ENCODE measurements at regions not wholly inside any gene's neighbourhood (a gene's known extent, or its start where the extent isn't known, plus 50 kb on each side); places are given as distances from the start of the nearest gene placed in this dataset.

DNA sequence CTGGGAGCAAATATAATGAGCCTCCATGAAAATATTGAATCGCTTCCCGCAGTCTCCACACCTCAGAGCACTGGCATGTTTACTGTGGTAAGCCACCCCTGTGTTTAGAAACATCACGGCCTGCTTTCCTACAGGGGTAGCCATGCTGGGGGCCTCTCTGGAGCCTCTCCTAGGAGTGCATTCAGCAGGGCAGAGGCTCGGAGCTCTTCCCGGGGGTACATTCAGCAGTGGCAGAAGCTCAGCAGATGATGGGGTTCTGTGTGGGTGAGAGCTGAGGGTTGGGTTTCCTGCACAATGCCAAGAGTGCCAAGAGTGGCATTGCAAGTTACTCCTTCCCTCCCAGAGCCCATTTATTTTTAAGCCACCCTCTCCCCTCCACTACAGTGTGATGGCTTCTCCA is 386.6 kb downstream of the SEC14L1 start:
- TF ChIP-seq, protein P1, sequence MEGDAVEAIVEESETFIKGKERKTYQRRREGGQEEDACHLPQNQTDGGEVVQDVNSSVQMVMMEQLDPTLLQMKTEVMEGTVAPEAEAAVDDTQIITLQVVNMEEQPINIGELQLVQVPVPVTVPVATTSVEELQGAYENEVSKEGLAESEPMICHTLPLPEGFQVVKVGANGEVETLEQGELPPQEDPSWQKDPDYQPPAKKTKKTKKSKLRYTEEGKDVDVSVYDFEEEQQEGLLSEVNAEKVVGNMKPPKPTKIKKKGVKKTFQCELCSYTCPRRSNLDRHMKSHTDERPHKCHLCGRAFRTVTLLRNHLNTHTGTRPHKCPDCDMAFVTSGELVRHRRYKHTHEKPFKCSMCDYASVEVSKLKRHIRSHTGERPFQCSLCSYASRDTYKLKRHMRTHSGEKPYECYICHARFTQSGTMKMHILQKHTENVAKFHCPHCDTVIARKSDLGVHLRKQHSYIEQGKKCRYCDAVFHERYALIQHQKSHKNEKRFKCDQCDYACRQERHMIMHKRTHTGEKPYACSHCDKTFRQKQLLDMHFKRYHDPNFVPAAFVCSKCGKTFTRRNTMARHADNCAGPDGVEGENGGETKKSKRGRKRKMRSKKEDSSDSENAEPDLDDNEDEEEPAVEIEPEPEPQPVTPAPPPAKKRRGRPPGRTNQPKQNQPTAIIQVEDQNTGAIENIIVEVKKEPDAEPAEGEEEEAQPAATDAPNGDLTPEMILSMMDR (IDR thresholded peaks at IDR 0.05; ENCODE audit: extremely low read depth, low read depth, low read length) = no peak
- Histone ChIP-seq H4K20me1 (ENCODE audit: insufficient read depth, low read length) (no peaks in the 10 kb centered on the region), H3K9me3 (ENCODE audit: low read depth, low read length) (no peaks in the 10 kb centered on the region), H3K4me3 (ENCODE audit: insufficient read depth, low read length) (no peak overlapping the region), H2AFZ (ENCODE audit: low read length) (peak overlapping the region; percentile 35), H3K79me2 (ENCODE audit: insufficient read depth, low read length) (no peaks in the 10 kb centered on the region), H3K27ac (ENCODE audit: low read depth, low read length) (no peak overlapping the region), H3K27me3 (ENCODE audit: insufficient read depth, low read length) (peaks cover 29% of the 10 kb centered on the region), H3K36me3 (ENCODE audit: insufficient read depth, low read length) (no peaks in the 10 kb centered on the region), H3K4me1 (ENCODE audit: insufficient read depth, low read length) (peaks cover 3% of the 10 kb centered on the region), H3K4me2 (ENCODE audit: insufficient read depth, low read length) (peak overlapping the region; percentile 39)
- no peak for DNase-seq (ENCODE audit: insufficient read length, low spot score, missing footprints)

DNA sequence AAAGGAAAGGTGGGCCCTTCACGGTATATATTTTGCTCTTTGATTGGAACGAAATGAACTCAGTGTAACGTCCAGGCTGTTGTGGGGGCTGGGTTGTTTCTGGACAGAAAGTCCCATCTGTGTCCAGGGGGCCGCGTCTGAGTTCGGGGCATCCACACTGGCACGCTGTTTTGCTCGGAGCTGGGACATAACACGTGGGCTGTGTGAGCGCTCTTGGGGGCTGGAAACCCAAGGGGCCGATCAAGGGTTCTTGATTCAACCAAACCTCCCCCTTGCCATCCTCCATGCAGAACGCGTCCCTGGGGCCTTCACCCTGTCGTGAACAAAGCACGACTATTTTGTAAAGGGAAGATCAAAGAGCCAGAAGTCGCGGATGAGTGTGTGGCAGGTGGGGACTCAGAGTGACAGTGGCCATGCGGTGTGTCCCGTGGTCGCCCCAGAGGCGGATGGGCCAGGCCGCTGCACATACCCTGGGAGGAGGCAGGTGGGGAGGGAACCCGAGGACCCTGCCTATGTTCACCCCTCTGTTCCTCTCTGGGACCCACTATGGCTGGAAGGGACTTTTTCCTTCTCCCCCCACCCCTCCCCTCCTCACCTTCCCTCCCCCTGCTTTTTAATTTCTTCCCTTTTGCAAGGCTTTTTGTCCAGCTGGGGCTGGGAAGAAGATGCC is 387.2 kb downstream of the SEC14L1 start:
- H3K4me2 ChIP-seq (ENCODE audit: insufficient read depth, low read length) = peak overlapping the region; percentile 51
- peaks cover 3% of the 10 kb centered on the region for H3K4me1 ChIP-seq (ENCODE audit: insufficient read depth, low read length)
- H3K27ac ChIP-seq (ENCODE audit: low read depth, low read length) = no peak overlapping the region
- DNase-seq (ENCODE audit: insufficient read length, low spot score, missing footprints) = peak; percentile 71
- TF ChIP-seq, protein P1 (IDR thresholded peaks at IDR 0.05; ENCODE audit: extremely low read depth, low read depth, low read length) = no peak
- no peaks in the 10 kb centered on the region for H3K79me2 ChIP-seq (ENCODE audit: insufficient read depth, low read length)
- peaks cover 29% of the 10 kb centered on the region for H3K27me3 ChIP-seq (ENCODE audit: insufficient read depth, low read length)
- no peak overlapping the region for H2AFZ ChIP-seq (ENCODE audit: low read length)
- H4K20me1 ChIP-seq (ENCODE audit: insufficient read depth, low read length) = no peaks in the 10 kb centered on the region
- no peaks in the 10 kb centered on the region for H3K9me3 ChIP-seq (ENCODE audit: low read depth, low read length)
- H3K36me3 ChIP-seq (ENCODE audit: insufficient read depth, low read length) = no peaks in the 10 kb centered on the region
- H3K4me3 ChIP-seq (ENCODE audit: insufficient read depth, low read length) = peak overlapping the region; percentile 53

DNA sequence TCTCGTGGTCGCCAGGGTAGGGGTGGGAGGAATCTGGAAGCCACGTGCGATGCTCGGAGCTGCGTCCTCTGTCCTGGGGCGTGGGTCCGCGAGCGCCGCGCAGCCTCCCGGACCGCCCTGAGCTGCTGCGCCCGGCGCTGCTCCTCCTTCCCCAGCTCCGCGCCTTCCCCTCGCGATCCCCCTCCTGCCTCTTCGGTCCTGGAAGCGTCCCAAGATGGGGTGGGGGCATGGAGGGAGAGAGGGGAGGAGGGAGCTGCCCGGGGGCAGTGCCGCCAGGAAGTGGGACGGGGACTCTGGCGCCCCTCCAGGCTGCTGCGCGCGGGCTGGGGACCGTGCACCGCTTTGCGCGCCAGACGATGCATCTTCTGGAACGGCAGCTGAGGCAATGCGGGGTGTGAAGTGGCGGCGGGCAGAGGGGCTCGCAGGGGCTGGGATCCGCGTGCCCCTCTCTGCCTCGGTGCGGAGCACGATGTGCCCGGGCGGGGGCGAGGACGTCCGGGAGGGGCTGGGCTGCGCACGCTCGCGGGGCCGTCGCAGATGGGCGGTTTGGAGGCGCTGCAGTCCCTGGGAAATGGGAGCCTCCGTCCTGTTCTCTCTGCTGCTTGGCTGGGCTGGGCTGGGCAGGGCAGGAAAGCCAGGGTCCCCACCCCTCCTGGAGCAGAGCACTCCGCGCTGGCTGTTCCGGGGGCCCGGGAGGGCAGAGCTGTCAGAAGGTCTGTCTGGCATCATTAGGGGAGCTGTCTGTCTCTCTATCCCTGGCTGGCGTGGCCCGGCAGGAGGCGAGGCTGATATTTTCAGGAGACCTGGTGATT is 388.0 kb downstream of the SEC14L1 start:
- H3K9me3 ChIP-seq (ENCODE audit: low read depth, low read length) = no peaks in the 10 kb centered on the region
- H4K20me1 ChIP-seq (ENCODE audit: insufficient read depth, low read length) = no peaks in the 10 kb centered on the region
- H3K27ac ChIP-seq (ENCODE audit: low read depth, low read length) = no peak overlapping the region
- no peak overlapping the region for H2AFZ ChIP-seq (ENCODE audit: low read length)
- peaks cover 29% of the 10 kb centered on the region for H3K27me3 ChIP-seq (ENCODE audit: insufficient read depth, low read length)
- TF ChIP-seq, protein P1 (IDR thresholded peaks at IDR 0.05; ENCODE audit: extremely low read depth, low read depth, low read length) = no peak
- DNase-seq (ENCODE audit: insufficient read length, low spot score, missing footprints) = peak; percentile 82
- H3K4me3 ChIP-seq (ENCODE audit: insufficient read depth, low read length) = peak overlapping the region; percentile 53
- H3K79me2 ChIP-seq (ENCODE audit: insufficient read depth, low read length) = no peaks in the 10 kb centered on the region
- peaks cover 3% of the 10 kb centered on the region for H3K4me1 ChIP-seq (ENCODE audit: insufficient read depth, low read length)
- peak overlapping the region; percentile 51 for H3K4me2 ChIP-seq (ENCODE audit: insufficient read depth, low read length)
- H3K36me3 ChIP-seq (ENCODE audit: insufficient read depth, low read length) = no peaks in the 10 kb centered on the region

DNA sequence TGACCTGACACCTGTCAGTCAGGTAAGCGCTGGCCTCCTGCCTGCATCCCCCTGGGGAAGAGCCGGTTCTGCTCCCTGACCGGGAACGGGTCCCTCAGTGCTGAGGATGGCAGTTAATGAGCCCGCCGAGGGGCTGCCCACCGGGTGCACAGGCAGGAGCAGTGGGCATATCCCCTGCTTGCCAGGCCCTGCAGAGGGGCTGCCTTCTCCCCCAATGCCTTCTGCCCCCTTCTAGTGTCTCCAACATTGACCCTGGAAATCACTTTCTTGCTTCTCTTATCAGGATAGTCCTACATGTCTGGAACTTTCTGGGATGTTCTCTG is 388.5 kb downstream of the SEC14L1 start:
- DNase-seq (ENCODE audit: insufficient read length, low spot score, missing footprints) = peak; percentile 25
- Histone ChIP-seq H3K27ac (ENCODE audit: low read depth, low read length) (no peak overlapping the region), H3K36me3 (ENCODE audit: insufficient read depth, low read length) (no peaks in the 10 kb centered on the region), H3K4me2 (ENCODE audit: insufficient read depth, low read length) (no peak overlapping the region), H3K79me2 (ENCODE audit: insufficient read depth, low read length) (no peaks in the 10 kb centered on the region), H3K27me3 (ENCODE audit: insufficient read depth, low read length) (peaks cover 29% of the 10 kb centered on the region), H3K9me3 (ENCODE audit: low read depth, low read length) (no peaks in the 10 kb centered on the region), H2AFZ (ENCODE audit: low read length) (no peak overlapping the region), H3K4me1 (ENCODE audit: insufficient read depth, low read length) (peaks cover 3% of the 10 kb centered on the region), H4K20me1 (ENCODE audit: insufficient read depth, low read length) (no peaks in the 10 kb centered on the region), H3K4me3 (ENCODE audit: insufficient read depth, low read length) (no peak overlapping the region)
- TF ChIP-seq, protein P1 (IDR thresholded peaks at IDR 0.05; ENCODE audit: extremely low read depth, low read depth, low read length) = no peak
